ENCODE measurements at regions not wholly inside any gene's neighbourhood (a gene's known extent, or its start where the extent isn't known, plus 50 kb on each side); places are given as distances from the start of the nearest gene placed in this dataset.

DNA sequence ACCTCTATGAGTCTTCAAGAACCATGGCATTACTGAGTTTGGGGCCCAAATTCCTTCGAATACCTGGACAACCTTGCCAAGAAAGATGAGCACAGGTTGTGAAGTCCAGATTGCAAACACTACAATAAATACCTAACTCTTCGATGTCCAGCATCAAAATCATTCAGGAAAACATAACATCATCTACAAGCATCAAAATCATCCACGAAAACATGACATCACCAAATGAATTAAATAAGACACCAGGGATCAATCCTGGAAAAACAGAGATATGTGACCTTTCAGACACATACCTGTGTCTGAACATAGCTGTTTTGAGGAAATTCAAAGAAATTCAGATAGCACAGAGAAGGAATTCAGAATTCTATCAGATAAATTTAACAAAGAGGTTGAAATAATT lies 262.0 kb upstream of the KITLG start:
- Histone ChIP-seq H3K9me3 (peaks cover 0 to 39% (median 5%) of the 10 kb centered on the region in 12 donors), H3K36me3 (no peaks in the 10 kb centered on the region), H3K4me3 (no peak overlapping the region), H3K4me1 (no peaks in the 10 kb centered on the region), H3K27me3 (no peaks in the 10 kb centered on the region), H3K27ac (no peak overlapping the region)
- TF ChIP-seq, protein P1, sequence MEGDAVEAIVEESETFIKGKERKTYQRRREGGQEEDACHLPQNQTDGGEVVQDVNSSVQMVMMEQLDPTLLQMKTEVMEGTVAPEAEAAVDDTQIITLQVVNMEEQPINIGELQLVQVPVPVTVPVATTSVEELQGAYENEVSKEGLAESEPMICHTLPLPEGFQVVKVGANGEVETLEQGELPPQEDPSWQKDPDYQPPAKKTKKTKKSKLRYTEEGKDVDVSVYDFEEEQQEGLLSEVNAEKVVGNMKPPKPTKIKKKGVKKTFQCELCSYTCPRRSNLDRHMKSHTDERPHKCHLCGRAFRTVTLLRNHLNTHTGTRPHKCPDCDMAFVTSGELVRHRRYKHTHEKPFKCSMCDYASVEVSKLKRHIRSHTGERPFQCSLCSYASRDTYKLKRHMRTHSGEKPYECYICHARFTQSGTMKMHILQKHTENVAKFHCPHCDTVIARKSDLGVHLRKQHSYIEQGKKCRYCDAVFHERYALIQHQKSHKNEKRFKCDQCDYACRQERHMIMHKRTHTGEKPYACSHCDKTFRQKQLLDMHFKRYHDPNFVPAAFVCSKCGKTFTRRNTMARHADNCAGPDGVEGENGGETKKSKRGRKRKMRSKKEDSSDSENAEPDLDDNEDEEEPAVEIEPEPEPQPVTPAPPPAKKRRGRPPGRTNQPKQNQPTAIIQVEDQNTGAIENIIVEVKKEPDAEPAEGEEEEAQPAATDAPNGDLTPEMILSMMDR (IDR thresholded peaks at IDR 0.05): no peak
- TF ChIP-seq POLR2A (IDR thresholded peaks at IDR 0.05): no peak
- DNase-seq: no peak
- no peak for ATAC-seq
- intact Hi-C loops (cut with DNase I): no loop called here
- WGBS, 4 donors: 89 to 96% (median 91%) methylated on average over 3 of the region's 3 CpGs

DNA sequence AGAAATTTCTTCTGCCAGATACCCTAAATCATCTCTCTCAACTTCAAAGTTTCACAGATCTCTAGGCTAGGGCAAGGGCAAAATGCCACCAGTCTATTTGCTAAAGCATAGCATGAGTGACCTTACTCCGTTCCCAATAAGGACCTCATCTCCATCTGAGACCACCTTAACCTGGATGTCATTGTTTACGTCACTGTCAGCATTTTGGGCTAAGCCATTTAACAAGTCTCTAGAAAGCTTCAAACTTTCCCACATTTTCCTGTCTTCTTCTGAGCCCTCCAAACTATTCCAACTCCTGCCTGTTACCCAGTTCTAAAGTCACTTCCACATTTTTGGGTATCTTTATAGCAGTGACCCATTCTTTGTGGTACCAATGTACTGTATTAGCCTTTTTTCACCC lies 259.2 kb upstream of the KITLG start:
- H3K27ac ChIP-seq: no peak overlapping the region
- DNase-seq: no peak
- H3K27me3 ChIP-seq: peaks cover 0 to 7% (median 0%) of the 10 kb centered on the region in 9 donors
- intact Hi-C loops (cut with DNase I): no loop called here
- H3K4me3 ChIP-seq: no peak overlapping the region
- 93 to 95% (median 95%) methylated on average over 2 of the region's 2 CpGs for WGBS, 4 donors
- no peaks in the 10 kb centered on the region for H3K36me3 ChIP-seq
- no peak for ATAC-seq
- TF ChIP-seq, protein P1 (IDR thresholded peaks at IDR 0.05): no peak
- TF ChIP-seq POLR2A (IDR thresholded peaks at IDR 0.05): no peak
- H3K9me3 ChIP-seq: peaks cover 0 to 41% (median 5%) of the 10 kb centered on the region in 12 donors
- no peaks in the 10 kb centered on the region for H3K4me1 ChIP-seq

DNA sequence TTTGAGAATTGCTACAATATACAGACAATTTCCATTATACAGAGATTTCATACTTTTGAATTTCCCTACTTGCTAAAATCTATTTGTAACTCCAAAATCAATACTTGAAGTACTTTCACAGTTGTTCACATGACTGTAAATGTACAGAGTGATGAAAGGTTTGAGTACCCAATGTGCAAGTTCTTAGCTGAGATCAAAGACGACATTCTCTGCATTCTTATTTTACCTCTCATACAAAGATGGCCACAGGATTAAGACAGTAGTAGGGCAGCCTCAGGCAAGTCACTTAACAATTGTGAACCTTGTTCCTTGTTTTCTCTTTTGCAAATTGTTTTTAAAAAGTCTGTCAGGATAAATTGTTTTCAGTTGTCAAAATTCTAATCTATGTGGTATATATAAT lies 255.9 kb upstream of the KITLG start:
- Histone ChIP-seq H3K36me3 (no peaks in the 10 kb centered on the region), H3K27me3 (peaks cover 0 to 7% (median 0%) of the 10 kb centered on the region in 9 donors), H3K4me1 (peaks cover 0 to 3% (median 0%) of the 10 kb centered on the region in 12 donors), H3K27ac (no peak overlapping the region), H3K9me3 (peaks cover 0 to 24% (median 5%) of the 10 kb centered on the region in 12 donors), H3K4me3 (no peak overlapping the region)
- ATAC-seq: no peak
- TF ChIP-seq, protein P1 (IDR thresholded peaks at IDR 0.05): no peak
- no peak for TF ChIP-seq POLR2A (IDR thresholded peaks at IDR 0.05)
- DNase-seq: no peak
- 59 to 68% (median 62%) methylated on average over 1 of the region's 1 CpG for WGBS, 4 donors
- intact Hi-C loops (cut with DNase I): no loop called here

DNA sequence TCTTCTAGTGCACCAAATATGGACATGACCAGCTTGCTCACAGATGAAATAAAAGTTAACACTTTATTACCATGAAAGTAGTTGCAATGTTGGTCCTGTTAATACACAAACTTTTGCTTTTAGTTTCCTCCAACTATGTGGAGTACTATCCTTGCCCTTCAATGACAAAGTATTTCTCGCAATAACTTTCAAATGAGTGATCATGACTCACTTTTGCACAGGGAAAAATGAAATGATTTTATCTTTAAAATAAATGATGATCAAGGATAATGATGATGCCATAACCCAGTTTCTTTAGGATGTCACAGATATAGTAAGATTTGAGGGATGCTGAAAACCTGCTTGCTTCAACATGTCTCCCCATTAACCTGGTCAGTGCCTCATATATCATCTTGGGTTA lies 254.0 kb upstream of the KITLG start:
- no peak for TF ChIP-seq POLR2A (IDR thresholded peaks at IDR 0.05)
- TF ChIP-seq, protein P1 (IDR thresholded peaks at IDR 0.05): no peak
- intact Hi-C loops (cut with DNase I): no loop called here
- no peaks in the 10 kb centered on the region for H3K36me3 ChIP-seq
- DNase-seq: no peak
- H3K9me3 ChIP-seq: peaks cover 0 to 27% (median 4%) of the 10 kb centered on the region in 12 donors
- ATAC-seq: no peak
- H3K4me3 ChIP-seq: no peak overlapping the region
- H3K27ac ChIP-seq: no peak overlapping the region
- 84 to 100% (median 92%) methylated on average over 1 of the region's 1 CpG for WGBS, 4 donors
- peaks cover 0 to 3% (median 0%) of the 10 kb centered on the region in 12 donors for H3K4me1 ChIP-seq
- peaks cover 0 to 7% (median 0%) of the 10 kb centered on the region in 9 donors for H3K27me3 ChIP-seq

Measured in heart left ventricle (tissue), 16 donors.